ENCODE measurements at regions not wholly inside any gene's neighbourhood (a gene's known extent, or its start where the extent isn't known, plus 50 kb on each side); places are given as distances from the start of the nearest gene placed in this dataset.

DNA sequence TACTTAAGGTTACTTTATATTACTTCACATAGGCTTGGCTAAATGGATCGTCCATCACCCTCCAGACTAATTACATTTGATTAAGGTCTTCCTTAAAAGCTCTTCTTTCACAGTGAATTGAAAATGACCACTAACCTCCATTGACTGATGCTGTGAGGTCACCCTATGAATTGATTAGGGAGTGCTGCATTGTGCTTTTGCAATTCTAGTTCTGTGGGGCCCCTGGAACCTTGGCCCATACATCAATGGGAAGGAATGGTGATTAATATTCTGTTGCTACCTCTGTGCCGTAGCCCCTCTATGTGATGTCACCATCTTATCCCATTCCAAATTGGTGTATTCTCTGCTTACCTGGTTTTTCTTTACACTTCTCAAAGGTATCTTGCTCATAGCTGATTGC is 682.2 kb downstream of the SQOR start:
- Histone ChIP-seq H3K9me3 (no peaks in the 10 kb centered on the region), H3K36me3 (no peaks in the 10 kb centered on the region), H3K4me1 (peaks cover 0 to 16% (median 8%) of the 10 kb centered on the region in 9 donors), H3K4me3 (no peak overlapping the region), H3K27me3 (no peaks in the 10 kb centered on the region), H3K27ac (no peak overlapping the region)
- ATAC-seq (no peak), DNase-seq (no peak)
- 91 to 95% methylated on average over 2 of the region's 2 CpGs for WGBS, 2 donors
- intact Hi-C loops (cut with DNase I): loop anchor here in 2 of 10 donors (10.0 kb wide), 2 partner anchors 178 to 602 kb away; no protein-coding TSS in a partner anchor
- TF ChIP-seq, protein P1, sequence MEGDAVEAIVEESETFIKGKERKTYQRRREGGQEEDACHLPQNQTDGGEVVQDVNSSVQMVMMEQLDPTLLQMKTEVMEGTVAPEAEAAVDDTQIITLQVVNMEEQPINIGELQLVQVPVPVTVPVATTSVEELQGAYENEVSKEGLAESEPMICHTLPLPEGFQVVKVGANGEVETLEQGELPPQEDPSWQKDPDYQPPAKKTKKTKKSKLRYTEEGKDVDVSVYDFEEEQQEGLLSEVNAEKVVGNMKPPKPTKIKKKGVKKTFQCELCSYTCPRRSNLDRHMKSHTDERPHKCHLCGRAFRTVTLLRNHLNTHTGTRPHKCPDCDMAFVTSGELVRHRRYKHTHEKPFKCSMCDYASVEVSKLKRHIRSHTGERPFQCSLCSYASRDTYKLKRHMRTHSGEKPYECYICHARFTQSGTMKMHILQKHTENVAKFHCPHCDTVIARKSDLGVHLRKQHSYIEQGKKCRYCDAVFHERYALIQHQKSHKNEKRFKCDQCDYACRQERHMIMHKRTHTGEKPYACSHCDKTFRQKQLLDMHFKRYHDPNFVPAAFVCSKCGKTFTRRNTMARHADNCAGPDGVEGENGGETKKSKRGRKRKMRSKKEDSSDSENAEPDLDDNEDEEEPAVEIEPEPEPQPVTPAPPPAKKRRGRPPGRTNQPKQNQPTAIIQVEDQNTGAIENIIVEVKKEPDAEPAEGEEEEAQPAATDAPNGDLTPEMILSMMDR (IDR thresholded peaks at IDR 0.05): no peak

DNA sequence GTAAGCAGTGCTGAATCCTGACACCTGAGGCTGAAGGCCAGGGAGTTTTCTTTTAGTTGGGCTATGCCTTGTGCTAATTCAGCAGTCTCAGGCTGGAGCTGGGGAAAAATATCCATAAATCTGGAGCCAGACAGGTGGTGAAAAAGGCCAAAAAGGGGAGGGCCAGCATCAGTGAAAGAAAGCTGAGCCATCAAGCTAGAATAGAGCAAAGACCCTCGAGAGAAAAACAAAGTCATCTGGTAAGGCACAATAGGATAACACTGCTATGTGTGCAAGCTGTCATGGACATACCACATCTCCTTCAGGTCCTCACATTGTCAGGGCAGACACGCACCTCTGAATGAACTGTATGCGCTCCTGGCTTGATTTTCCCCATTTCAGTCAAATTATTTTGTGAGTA is 687.9 kb downstream of the SQOR start:
- H3K36me3 ChIP-seq: no peaks in the 10 kb centered on the region
- TF ChIP-seq, protein P1 (IDR thresholded peaks at IDR 0.05): no peak
- no peak for ATAC-seq
- no peak overlapping the region for H3K4me3 ChIP-seq
- DNase-seq: no peak
- no peak overlapping the region for H3K27ac ChIP-seq
- 81 to 90% methylated on average over 3 of the region's 3 CpGs for WGBS, 2 donors
- H3K9me3 ChIP-seq: no peaks in the 10 kb centered on the region
- intact Hi-C loops (cut with DNase I): no loop called here
- no peaks in the 10 kb centered on the region for H3K4me1 ChIP-seq
- no peaks in the 10 kb centered on the region for H3K27me3 ChIP-seq

DNA sequence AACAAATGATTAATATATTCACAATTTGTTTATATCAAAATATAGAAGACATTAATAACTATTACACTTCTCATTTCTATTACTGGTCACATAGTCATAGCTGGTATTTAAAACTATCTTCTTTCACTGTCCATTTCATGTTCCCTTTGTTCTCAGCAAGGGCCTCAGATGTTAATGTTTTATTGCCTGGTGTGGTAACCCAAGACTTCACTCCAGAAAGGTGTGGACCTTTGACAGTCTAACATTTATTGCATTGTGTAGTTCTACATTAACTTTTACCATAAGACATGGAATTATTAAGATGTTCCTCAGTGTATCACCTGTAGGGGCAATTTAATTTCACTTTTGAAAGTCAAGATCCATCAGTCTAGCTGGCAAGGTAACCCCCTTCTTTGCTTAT is 691.3 kb downstream of the SQOR start:
- TF ChIP-seq, protein P1 (IDR thresholded peaks at IDR 0.05): no peak
- intact Hi-C loops (cut with DNase I): no loop called here
- DNase-seq: no peak
- H3K27me3 ChIP-seq: no peaks in the 10 kb centered on the region
- no peak for ATAC-seq
- H3K36me3 ChIP-seq: no peaks in the 10 kb centered on the region
- H3K27ac ChIP-seq: no peak overlapping the region
- H3K9me3 ChIP-seq: no peaks in the 10 kb centered on the region
- no peaks in the 10 kb centered on the region for H3K4me1 ChIP-seq
- H3K4me3 ChIP-seq: no peak overlapping the region

DNA sequence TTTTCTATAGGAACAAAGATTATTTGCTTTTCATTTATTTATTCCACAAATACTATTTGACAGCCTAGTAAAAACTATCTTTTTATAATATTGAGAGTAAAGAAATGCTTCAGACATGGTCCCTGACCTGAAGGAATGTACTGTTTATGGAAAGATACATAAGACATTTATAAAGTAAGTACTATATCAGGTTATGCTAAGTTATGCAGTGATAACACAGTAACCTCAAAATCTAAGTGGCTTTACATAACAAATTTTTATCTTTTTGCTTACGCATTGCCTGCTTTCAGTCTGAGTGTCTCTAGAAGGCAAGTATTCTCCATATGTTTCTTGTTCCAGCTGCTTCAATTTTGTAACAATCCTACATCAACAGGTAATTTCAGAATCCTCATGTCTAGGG is 694.0 kb downstream of the SQOR start:
- H3K9me3 ChIP-seq: no peaks in the 10 kb centered on the region
- H3K4me3 ChIP-seq: no peak overlapping the region
- DNase-seq: no peak
- intact Hi-C loops (cut with DNase I): no loop called here
- no peaks in the 10 kb centered on the region for H3K36me3 ChIP-seq
- H3K4me1 ChIP-seq: no peaks in the 10 kb centered on the region
- no peak for ATAC-seq
- H3K27ac ChIP-seq: no peak overlapping the region
- TF ChIP-seq, protein P1 (IDR thresholded peaks at IDR 0.05): no peak
- WGBS, 2 donors: 97 to 100% methylated on average over 1 of the region's 1 CpG
- no peaks in the 10 kb centered on the region for H3K27me3 ChIP-seq

DNA sequence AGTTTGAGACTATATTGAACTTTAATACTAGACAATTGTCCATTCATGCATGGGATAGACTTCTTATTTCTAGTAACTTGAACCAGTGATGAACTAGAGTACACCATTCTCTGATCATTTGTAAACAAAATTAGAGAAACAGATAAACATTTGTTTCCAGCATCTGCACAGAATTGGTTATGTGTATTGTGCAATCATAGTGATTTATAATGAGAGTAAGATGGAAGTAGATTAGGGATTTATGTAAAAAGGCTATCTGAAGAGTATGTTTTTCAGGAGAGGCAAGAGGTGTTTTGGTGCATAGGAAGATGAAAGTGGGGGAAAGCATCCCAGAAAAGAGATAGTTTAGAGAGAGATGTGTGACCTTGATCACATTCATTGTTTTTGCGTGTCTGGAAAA is 695.0 kb downstream of the SQOR start:
- no peak overlapping the region for H3K27ac ChIP-seq
- 81 to 88% methylated on average over 1 of the region's 1 CpG for WGBS, 2 donors
- no peak for DNase-seq
- H3K9me3 ChIP-seq: no peaks in the 10 kb centered on the region
- H3K36me3 ChIP-seq: no peaks in the 10 kb centered on the region
- intact Hi-C loops (cut with DNase I): no loop called here
- no peak overlapping the region for H3K4me3 ChIP-seq
- TF ChIP-seq, protein P1 (IDR thresholded peaks at IDR 0.05): no peak
- ATAC-seq: no peak
- no peaks in the 10 kb centered on the region for H3K4me1 ChIP-seq
- no peaks in the 10 kb centered on the region for H3K27me3 ChIP-seq

Data from heart right ventricle (tissue), 16 donors.